ENCODE measurements at regions not wholly inside any gene's neighbourhood (a gene's known extent, or its start where the extent isn't known, plus 50 kb on each side); places are given as distances from the start of the nearest gene placed in this dataset.
"Not testable (repeated sequence)": the region's sequence is repeated elsewhere in the genome, so short reads cannot be mapped to it uniquely, and the experiment has no call there.

GRCh38 chr2:140178234-140178633, 1398.0 kb upstream of the NXPH2 start:
- no peak for DNase-seq

GRCh38 chr2:140177086-140177485, 1396.9 kb upstream of the NXPH2 start:
- no peak for DNase-seq

- DNase-seq, result no peak
These were observed 1393.6 kb upstream of the NXPH2 start for GRCh38 chr2:140173790-140174189.

GRCh38 chr2:140164449-140164848, 1384.3 kb upstream of the NXPH2 start:
- no peak for DNase-seq

GRCh38 chr2:140158259-140158658, 1378.1 kb upstream of the NXPH2 start:
- DNase-seq, result no peak

- DNase-seq, result no peak
These were observed 1377.6 kb upstream of the NXPH2 start for GRCh38 chr2:140157816-140158215.

- no peak for DNase-seq
These were observed 1374.5 kb upstream of the NXPH2 start for GRCh38 chr2:140154706-140155105.

- DNase-seq, result no peak
These were observed 1374.1 kb upstream of the NXPH2 start for GRCh38 chr2:140154271-140154670.

- DNase-seq, result no peak
These were observed 1364.4 kb upstream of the NXPH2 start for GRCh38 chr2:140144611-140145010.

GRCh38 chr2:140138736-140139135, 1358.5 kb upstream of the NXPH2 start:
- no peak for DNase-seq

- no peak for DNase-seq
These were observed 1356.7 kb upstream of the NXPH2 start for GRCh38 chr2:140136861-140137260.

GRCh38 chr2:140136366-140136765, 1356.2 kb upstream of the NXPH2 start:
- no peak for DNase-seq

GRCh38 chr2:140128909-140129308, 1348.7 kb upstream of the NXPH2 start:
- no peak for DNase-seq

- DNase-seq, result no peak
These were observed 1341.8 kb upstream of the NXPH2 start for GRCh38 chr2:140122001-140122400.

GRCh38 chr2:140117386-140117785, 1337.2 kb upstream of the NXPH2 start:
- DNase-seq, result no peak

GRCh38 chr2:140108706-140109475, 1328.7 kb upstream of the NXPH2 start:
- peak; percentile 36 for DNase-seq

- DNase-seq, result no peak
These were observed 1311.7 kb upstream of the NXPH2 start for GRCh38 chr2:140091926-140092325.

GRCh38 chr2:140086964-140087363, 1306.8 kb upstream of the NXPH2 start:
- no peak for DNase-seq

- DNase-seq, result peak; percentile 6
These were observed 1305.5 kb upstream of the NXPH2 start for GRCh38 chr2:140085674-140086073.

GRCh38 chr2:140079038-140079437, 1298.8 kb upstream of the NXPH2 start:
- DNase-seq, result no peak

GRCh38 chr2:140076164-140076563, 1296.0 kb upstream of the NXPH2 start:
- DNase-seq, result no peak

- DNase-seq, result not testable (repeated sequence)
These were observed 1293.6 kb upstream of the NXPH2 start for GRCh38 chr2:140073763-140074162.

GRCh38 chr2:140067661-140068060, 1287.5 kb upstream of the NXPH2 start:
- DNase-seq, result no peak

GRCh38 chr2:140064243-140064642, 1284.1 kb upstream of the NXPH2 start:
- no peak for DNase-seq

GRCh38 chr2:140063356-140063755, 1283.2 kb upstream of the NXPH2 start:
- peak; percentile 11 for DNase-seq
